ENCODE measurements at regions not wholly inside any gene's neighbourhood (a gene's known extent, or its start where the extent isn't known, plus 50 kb on each side); places are given as distances from the start of the nearest gene placed in this dataset.

GRCh38 chr5:158398360-158399201 is 539.6 kb upstream of the CLINT1 start:
- TF ChIP-seq EZH2 (IDR thresholded peaks at IDR 0.05; ENCODE audit: insufficient read depth, poor library complexity, severe bottlenecking): no peak
- no peak for TF ChIP-seq EZH2phosphoT487 (IDR thresholded peaks at IDR 0.05; ENCODE audit: insufficient read depth, low read depth)

All from GM23248 (cell line).